HG02798 (cell line): ENCODE measurements at regions not wholly inside any gene's neighbourhood (a gene's known extent, or its start where the extent isn't known, plus 50 kb on each side); places are given as distances from the start of the nearest gene placed in this dataset.
A peak's percentile ranks its signal among the peaks of the same experiment; 100 is the strongest.
"Not testable (repeated sequence)": the region's sequence is repeated elsewhere in the genome, so short reads cannot be mapped to it uniquely, and the experiment has no call there.

Experiments
- ATAC-seq: cut with Tn5 transposase; IDR thresholded peaks from one replicate; pipeline ENCODE4 v1.9.1; 2021; ENCODE audit warnings: mild to moderate bottlenecking; ENCODE audit not compliant: unreplicated experiment, poor library complexity

- ATAC-seq: not testable (repeated sequence)
Observed at GRCh38 chr13:21260561-21261290, 84.3 kb downstream of the MRPL57 start.

GRCh38 chr13:21261487-21262216 is 85.2 kb downstream of the MRPL57 start:
- ATAC-seq: not testable (repeated sequence)

- ATAC-seq: not testable (repeated sequence)
Observed at GRCh38 chr13:21263909-21264308, 87.5 kb downstream of the MRPL57 start.

- not testable (repeated sequence) for ATAC-seq
Observed at GRCh38 chr13:21268485-21268884, 92.0 kb downstream of the MRPL57 start.

- ATAC-seq: not testable (repeated sequence)
Observed at GRCh38 chr13:21272439-21272838, 96.0 kb downstream of the MRPL57 start.

- ATAC-seq: not testable (repeated sequence)
Observed at GRCh38 chr13:21274457-21274856, 98.0 kb downstream of the MRPL57 start.

GRCh38 chr13:21282065-21282464 is 105.6 kb downstream of the MRPL57 start:
- no peak for ATAC-seq

- ATAC-seq: no peak
Observed at GRCh38 chr13:21287331-21287907, 111.0 kb downstream of the MRPL57 start.

- ATAC-seq: no peak
Observed at GRCh38 chr13:21289475-21289874, 113.0 kb downstream of the MRPL57 start.

GRCh38 chr13:21290442-21291002 is 114.1 kb downstream of the MRPL57 start:
- not testable (repeated sequence) for ATAC-seq

GRCh38 chr13:21291840-21292239 is 115.4 kb downstream of the MRPL57 start:
- ATAC-seq: no peak

- ATAC-seq: peak; percentile 35
Observed at GRCh38 chr13:21296991-21297390, 120.5 kb downstream of the MRPL57 start.

- ATAC-seq: no peak
Observed at GRCh38 chr13:21297447-21297846, 121.0 kb downstream of the MRPL57 start.

- peak; percentile 96 for ATAC-seq
Observed at GRCh38 chr13:21297914-21298831, 121.7 kb downstream of the MRPL57 start.

- ATAC-seq: no peak
Observed at GRCh38 chr13:21304256-21304655, 127.8 kb downstream of the MRPL57 start.

- not testable (repeated sequence) for ATAC-seq
Observed at GRCh38 chr13:21306300-21307073, 130.0 kb downstream of the MRPL57 start.

GRCh38 chr13:21307158-21307557 is 130.7 kb downstream of the MRPL57 start:
- ATAC-seq: not testable (repeated sequence)

- ATAC-seq: no peak
Observed at GRCh38 chr13:21308906-21309305, 132.4 kb downstream of the MRPL57 start.

- ATAC-seq: no peak
Observed at GRCh38 chr13:21309542-21310172, 133.2 kb downstream of the MRPL57 start.
